Spleen (tissue), 11 donors: ENCODE measurements at regions not wholly inside any gene's neighbourhood (a gene's known extent, or its start where the extent isn't known, plus 50 kb on each side); places are given as distances from the start of the nearest gene placed in this dataset.

ENCODE experiments used
- DNase-seq: peaks from one replicate; pipeline ENCODE4 v3.0.0-alpha.2; 2020
- H3K27ac ChIP-seq, 8 donors: fragments of 200-600 bp; sonication (generic) in 7 of 8; 1 replicate in 4 of 8; 2 replicates in 4 of 8; pipeline versions ENCODE4 v1.5.0 to v1.8.0; 2016 to 2021; ENCODE audit warnings: inconsistent platforms in 4 of 8, mild to moderate bottlenecking in 4 of 8, moderate library complexity in 1 of 8
- H3K27me3 ChIP-seq, 7 donors: fragments of 200-600 bp; sonication (generic) in 6 of 7; replicated peaks in 1 of 7; 1 replicate in 4 of 7; 2 replicates in 3 of 7; pipeline versions ENCODE4 v1.5.0 to v1.8.0; 2016 to 2021; ENCODE audit warnings: inconsistent platforms in 3 of 7, mild to moderate bottlenecking in 1 of 7
- H3K36me3 ChIP-seq, 6 donors: fragments of 200-600 bp; sonication (generic) in 5 of 6; 1 replicate in 4 of 6; 2 replicates in 2 of 6; pipeline versions ENCODE4 v1.5.0 to v1.8.0; 2016 to 2021; ENCODE audit warnings: inconsistent platforms in 2 of 6
- H3K4me1 ChIP-seq, 6 donors: fragments of 200-600 bp; sonication (generic) in 5 of 6; 1 replicate in 3 of 6; 2 replicates in 3 of 6; pipeline versions ENCODE4 v1.5.0 to v1.8.0; 2016 to 2021; ENCODE audit warnings: inconsistent platforms in 3 of 6
- H3K4me3 ChIP-seq, 8 donors: fragments of 200-600 bp; sonication (generic) in 7 of 8; 1 replicate in 4 of 8; 2 replicates in 4 of 8; pipeline versions ENCODE4 v1.5.0 to v1.8.0; 2016 to 2021; ENCODE audit warnings: inconsistent platforms in 4 of 8, mild to moderate bottlenecking in 4 of 8, moderate library complexity in 2 of 8
- H3K9me3 ChIP-seq, 8 donors: fragments of 200-600 bp; sonication (generic) in 7 of 8; 1 replicate in 4 of 8; 2 replicates in 4 of 8; pipeline versions ENCODE4 v1.5.0 to v1.8.0; 2016 to 2021; ENCODE audit warnings: inconsistent platforms in 4 of 8
- POLR2A ChIP-seq, 3 donors: fragments of 450-650 bp; IDR thresholded peaks; one replicate each; pipeline ENCODE4 v1.5.1; 2017; ENCODE audit warnings: antibody characterized with exemption in 3 of 3, mild to moderate bottlenecking in 1 of 3
- POLR2AphosphoS5 ChIP-seq, 3 donors: sonication (generic); formaldehyde crosslinking; IDR thresholded peaks; one replicate each; pipeline ENCODE4 v1.5.1; 2017; ENCODE audit warnings: antibody characterized with exemption in 3 of 3
- WGBS, 5 donors: extraction: QIAGEN DNeasy Blood & Tissue Kit in 3 of 5; methylation state at CpG; one replicate each; pipeline versions ENCODE4 v1.1.5 to v1.1.7; 2013 to 2018; 5-methylcytosine and 5-hydroxymethylcytosine counted together
- intact Hi-C: fragments of 100-400 bp; cut with DNase I; formaldehyde crosslinking; loops from one replicate; pipeline ENCODE4 v1.15.0; 2023; ENCODE audit warnings: low total_unique reads
- TF ChIP-seq, protein P1 (sequence below), 11 experiments: fragments of 200-600 bp in 7 of 11; fragments of 450-650 bp in 4 of 11; sonication (generic) in 4 of 11; IDR thresholded peaks in 8 of 11; conservative IDR thresholded peaks in 3 of 11; 1 replicate in 7 of 11; 2 replicates in 4 of 11; pipeline versions ENCODE4 v1.4.0 to v1.8.0; 2016 to 2021; ENCODE audit warnings: antibody characterized with exemption in 11 of 11, inconsistent platforms in 4 of 11, mild to moderate bottlenecking in 1 of 11
- donor health status: healthy with polysubstance abuse.
- donor health status: DM: no; HTN: no; CAD: no; lungs with moderate emphysema.
- donor health status: DM: no; HTN: no; CAD: no.
- donor health status: Bipolar disorder and iron deficiency.
- donor health status: healthy.
- donor health status: DM: no; HTN: no; CAD: no.
- donor health status: DM: yes; HTN: yes; CAD: no.

DNA sequence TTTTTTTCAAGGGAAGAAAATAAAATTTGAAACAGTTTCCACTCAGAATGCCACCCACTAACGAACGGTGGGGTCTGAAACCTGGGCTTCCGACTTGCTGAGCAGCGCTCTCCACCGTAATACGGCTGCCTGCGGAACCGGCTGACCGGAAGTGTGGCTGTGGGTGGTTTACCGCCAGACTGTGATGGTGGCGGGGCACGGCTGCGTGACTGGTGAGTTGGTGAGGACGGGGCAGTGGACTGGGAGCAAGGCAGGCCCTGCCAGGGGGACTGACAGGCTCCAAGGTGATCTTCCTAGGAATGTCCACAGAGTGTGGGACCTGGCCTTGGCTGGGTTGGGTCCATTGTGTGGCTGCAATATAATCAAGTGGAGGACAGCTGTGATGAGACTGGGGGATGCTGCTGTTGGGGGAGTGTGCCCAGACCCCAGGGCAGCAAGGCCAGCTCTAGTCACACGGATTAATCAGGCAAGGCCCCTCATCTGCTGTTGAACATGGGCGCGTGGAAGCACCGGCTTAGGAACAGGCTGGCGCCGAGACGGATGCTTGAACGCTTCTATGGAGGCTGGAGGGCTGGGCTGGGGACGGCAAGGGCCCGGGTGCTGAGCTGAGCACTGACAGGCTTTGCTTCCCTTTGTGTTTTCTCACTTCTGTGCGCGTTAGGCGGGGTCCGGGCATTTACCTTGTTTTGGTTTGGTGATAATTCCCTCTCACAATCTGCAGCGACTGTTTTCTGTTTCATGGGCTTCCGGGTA, 357.7 kb upstream of the SPRED2 start:
- H3K27me3 ChIP-seq: peaks cover 0 to 6% (median 0%) of the 10 kb centered on the region in 7 donors
- intact Hi-C loops: no loop called here
- H3K9me3 ChIP-seq: no peaks in the 10 kb centered on the region
- H3K27ac ChIP-seq: no peak overlapping the region
- WGBS, 5 donors: 87 to 93% (median 90%) methylated on average over 29 to 30 of the region's 30 CpGs
- DNase-seq: no peak
- H3K4me1 ChIP-seq: no peaks in the 10 kb centered on the region
- no peaks in the 10 kb centered on the region for H3K36me3 ChIP-seq
- TF ChIP-seq POLR2A (IDR thresholded peaks at IDR 0.05): no peak
- TF ChIP-seq POLR2AphosphoS5 (IDR thresholded peaks at IDR 0.05): no peak
- no peak overlapping the region for H3K4me3 ChIP-seq

DNA sequence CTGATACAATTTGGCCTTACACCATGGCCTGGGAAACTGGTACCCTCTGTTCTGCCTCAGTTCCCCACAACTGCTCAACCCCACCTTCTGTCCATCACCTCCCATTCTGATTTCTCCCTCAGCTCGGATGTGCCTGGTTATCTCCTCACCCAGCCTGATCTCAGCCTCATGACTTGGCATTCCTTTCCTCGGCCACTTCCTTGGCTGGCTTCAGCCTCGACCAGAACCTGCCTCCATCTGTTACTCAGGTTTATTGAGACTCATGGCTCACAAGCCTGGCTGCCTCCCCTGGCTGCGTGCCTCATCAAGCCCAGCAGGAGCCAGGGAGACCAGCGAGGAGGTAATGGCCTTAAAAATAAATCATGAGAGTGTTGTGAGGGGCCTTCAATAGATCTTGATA, 356.2 kb upstream of the SPRED2 start:
- intact Hi-C loops: no loop called here
- no peaks in the 10 kb centered on the region for H3K9me3 ChIP-seq
- peaks cover 0 to 6% (median 0%) of the 10 kb centered on the region in 7 donors for H3K27me3 ChIP-seq
- 61 to 87% (median 73%) methylated on average over 5 of the region's 5 CpGs for WGBS, 5 donors
- H3K4me1 ChIP-seq: no peaks in the 10 kb centered on the region
- TF ChIP-seq, protein P1, sequence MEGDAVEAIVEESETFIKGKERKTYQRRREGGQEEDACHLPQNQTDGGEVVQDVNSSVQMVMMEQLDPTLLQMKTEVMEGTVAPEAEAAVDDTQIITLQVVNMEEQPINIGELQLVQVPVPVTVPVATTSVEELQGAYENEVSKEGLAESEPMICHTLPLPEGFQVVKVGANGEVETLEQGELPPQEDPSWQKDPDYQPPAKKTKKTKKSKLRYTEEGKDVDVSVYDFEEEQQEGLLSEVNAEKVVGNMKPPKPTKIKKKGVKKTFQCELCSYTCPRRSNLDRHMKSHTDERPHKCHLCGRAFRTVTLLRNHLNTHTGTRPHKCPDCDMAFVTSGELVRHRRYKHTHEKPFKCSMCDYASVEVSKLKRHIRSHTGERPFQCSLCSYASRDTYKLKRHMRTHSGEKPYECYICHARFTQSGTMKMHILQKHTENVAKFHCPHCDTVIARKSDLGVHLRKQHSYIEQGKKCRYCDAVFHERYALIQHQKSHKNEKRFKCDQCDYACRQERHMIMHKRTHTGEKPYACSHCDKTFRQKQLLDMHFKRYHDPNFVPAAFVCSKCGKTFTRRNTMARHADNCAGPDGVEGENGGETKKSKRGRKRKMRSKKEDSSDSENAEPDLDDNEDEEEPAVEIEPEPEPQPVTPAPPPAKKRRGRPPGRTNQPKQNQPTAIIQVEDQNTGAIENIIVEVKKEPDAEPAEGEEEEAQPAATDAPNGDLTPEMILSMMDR (IDR thresholded peaks at IDR 0.05 in 8 of 11, conservative IDR thresholded peaks at IDR 0.05 in 3 of 11): no peak
- TF ChIP-seq POLR2A (IDR thresholded peaks at IDR 0.05) (no peak), POLR2AphosphoS5 (IDR thresholded peaks at IDR 0.05) (no peak)
- H3K27ac ChIP-seq: no peak overlapping the region
- no peaks in the 10 kb centered on the region for H3K36me3 ChIP-seq
- no peak overlapping the region for H3K4me3 ChIP-seq
- no peak for DNase-seq

DNA sequence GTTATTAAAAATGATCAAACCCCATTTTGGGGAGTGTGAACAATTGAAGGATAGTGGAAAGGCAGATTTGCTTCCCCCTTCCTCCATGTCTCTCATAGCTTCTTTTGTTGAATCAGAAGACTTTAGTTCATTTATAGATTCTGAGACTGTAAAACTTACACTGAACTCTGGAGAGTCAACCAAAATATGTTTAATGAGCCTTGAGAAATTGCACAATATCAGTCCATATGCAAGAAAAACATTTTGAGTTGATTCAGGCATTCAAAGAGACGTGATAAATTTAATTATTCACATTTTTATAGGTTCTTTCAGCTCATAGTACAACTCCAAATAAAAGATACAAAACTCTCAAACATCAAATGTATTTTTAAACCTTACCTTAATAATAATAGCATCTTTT, 354.4 kb upstream of the SPRED2 start:
- 23 to 71% (median 66%) methylated on average over 1 of the region's 1 CpG for WGBS, 5 donors

DNA sequence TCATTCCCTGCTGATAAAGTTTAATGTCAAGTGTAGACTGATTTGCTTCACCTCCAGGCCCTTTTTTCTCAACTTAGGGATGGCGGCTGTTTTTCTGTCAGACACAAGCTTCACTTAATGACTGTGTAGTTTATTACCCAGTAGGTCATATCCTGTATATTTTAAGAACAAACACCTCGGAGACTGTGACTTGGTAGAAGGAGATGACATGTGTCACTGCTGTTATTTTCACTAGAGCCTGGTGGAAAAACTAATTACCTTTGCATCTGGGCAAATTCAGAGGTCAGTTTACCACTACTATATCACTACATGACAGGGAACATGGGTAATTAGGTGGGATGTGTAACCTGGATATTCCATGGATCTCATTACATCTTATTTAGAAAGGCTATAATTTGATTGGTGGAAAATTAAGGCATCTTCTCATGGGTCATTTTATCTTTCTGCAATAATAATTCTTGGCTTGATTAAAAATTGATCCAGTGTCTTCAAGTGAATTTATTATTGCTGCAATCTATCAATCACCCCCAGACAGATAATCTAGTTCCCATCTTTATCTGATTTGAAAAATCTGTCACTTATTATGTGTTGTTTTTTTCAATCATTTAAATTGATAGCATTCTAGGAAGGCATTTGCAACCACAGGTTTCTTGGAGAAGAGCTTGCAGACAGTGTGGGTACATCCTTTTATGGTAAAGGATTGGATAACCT, 353.8 kb upstream of the SPRED2 start:
- Histone ChIP-seq H3K27me3 (peaks cover 0 to 6% (median 0%) of the 10 kb centered on the region in 7 donors), H3K4me1 (no peaks in the 10 kb centered on the region), H3K36me3 (no peaks in the 10 kb centered on the region), H3K4me3 (no peak overlapping the region), H3K27ac (no peak overlapping the region), H3K9me3 (no peaks in the 10 kb centered on the region)
- intact Hi-C loops: no loop called here
- 52 to 61% (median 58%) methylated on average over 2 of the region's 2 CpGs for WGBS, 5 donors
- no peak for DNase-seq
- TF ChIP-seq POLR2A (IDR thresholded peaks at IDR 0.05): no peak
- no peak for TF ChIP-seq POLR2AphosphoS5 (IDR thresholded peaks at IDR 0.05)
- TF ChIP-seq, protein P1 (IDR thresholded peaks at IDR 0.05 in 8 of 11, conservative IDR thresholded peaks at IDR 0.05 in 3 of 11): no peak

More for the DNA sequence above, 354.4 kb upstream of the SPRED2 start:
- Histone ChIP-seq H3K4me1 (no peaks in the 10 kb centered on the region), H3K9me3 (no peaks in the 10 kb centered on the region), H3K27me3 (peaks cover 0 to 6% (median 0%) of the 10 kb centered on the region in 7 donors), H3K36me3 (no peaks in the 10 kb centered on the region), H3K27ac (no peak overlapping the region), H3K4me3 (no peak overlapping the region)
- no peak for TF ChIP-seq POLR2AphosphoS5 (IDR thresholded peaks at IDR 0.05)
- TF ChIP-seq, protein P1 (IDR thresholded peaks at IDR 0.05 in 8 of 11, conservative IDR thresholded peaks at IDR 0.05 in 3 of 11): no peak
- no peak for TF ChIP-seq POLR2A (IDR thresholded peaks at IDR 0.05)
- DNase-seq: no peak
- intact Hi-C loops: no loop called here
